ENCODE measurements at regions not wholly inside any gene's neighbourhood (a gene's known extent, or its start where the extent isn't known, plus 50 kb on each side); places are given as distances from the start of the nearest gene placed in this dataset.
"Not testable (repeated sequence)": the region's sequence is repeated elsewhere in the genome, so short reads cannot be mapped to it uniquely, and the experiment has no call there.

DNA sequence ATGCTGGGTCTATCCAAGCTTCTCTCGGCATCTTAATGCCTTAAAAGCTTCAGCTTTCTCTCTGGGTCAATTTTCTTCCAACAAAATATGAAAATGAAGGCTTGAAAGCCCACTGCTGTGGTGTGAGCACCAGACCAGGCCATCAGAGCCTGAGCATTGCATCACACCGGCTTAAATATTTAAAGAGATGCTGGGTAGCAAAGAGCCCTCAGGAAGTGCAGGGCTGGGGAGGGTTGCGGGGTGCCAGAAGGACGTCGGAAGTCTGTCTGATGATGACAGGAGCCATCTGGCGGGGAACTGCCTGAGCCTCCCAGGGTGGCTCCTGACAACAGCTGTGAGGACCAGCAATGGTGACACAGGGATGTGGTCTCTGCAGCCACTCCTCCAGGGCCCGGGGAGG, 185.5 kb downstream of the OLFM1 start:
- DNase-seq (ENCODE audit: low read depth in 2 of 2): no peak

GRCh38 chr9:135275163-135275562, 187.7 kb downstream of the OLFM1 start:
- DNase-seq (ENCODE audit: low read depth in 2 of 2): no peak

GRCh38 chr9:135275571-135276289, 188.3 kb downstream of the OLFM1 start:
- no peak for DNase-seq (ENCODE audit: low read depth in 2 of 2)

GRCh38 chr9:135277219-135278201, 190.0 kb downstream of the OLFM1 start:
- DNase-seq (ENCODE audit: low read depth in 2 of 2): no peak

DNA sequence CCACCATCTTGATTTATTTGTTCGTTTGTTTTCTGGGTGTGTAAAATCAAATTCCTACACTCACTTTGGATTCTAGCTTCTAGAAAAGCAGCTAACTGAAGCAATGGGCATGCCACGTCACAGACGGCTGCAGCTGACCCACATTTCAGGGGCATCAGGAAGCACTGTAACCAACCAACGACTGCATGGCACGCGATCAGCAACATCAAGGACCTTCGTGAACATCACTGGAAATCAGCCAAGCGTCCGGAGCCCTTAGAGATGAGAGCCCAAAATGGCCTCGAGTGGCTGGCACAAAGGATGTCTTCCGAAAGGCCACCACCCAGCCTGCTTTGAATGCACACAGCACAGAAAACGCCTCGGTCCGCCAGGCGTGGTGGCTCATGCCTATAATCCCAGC, 191.1 kb downstream of the OLFM1 start:
- no peak for DNase-seq (ENCODE audit: low read depth in 2 of 2)

- DNase-seq (ENCODE audit: low read depth in 2 of 2): no peak
Measured at GRCh38 chr9:135279385-135279784, 191.9 kb downstream of the OLFM1 start.

DNA sequence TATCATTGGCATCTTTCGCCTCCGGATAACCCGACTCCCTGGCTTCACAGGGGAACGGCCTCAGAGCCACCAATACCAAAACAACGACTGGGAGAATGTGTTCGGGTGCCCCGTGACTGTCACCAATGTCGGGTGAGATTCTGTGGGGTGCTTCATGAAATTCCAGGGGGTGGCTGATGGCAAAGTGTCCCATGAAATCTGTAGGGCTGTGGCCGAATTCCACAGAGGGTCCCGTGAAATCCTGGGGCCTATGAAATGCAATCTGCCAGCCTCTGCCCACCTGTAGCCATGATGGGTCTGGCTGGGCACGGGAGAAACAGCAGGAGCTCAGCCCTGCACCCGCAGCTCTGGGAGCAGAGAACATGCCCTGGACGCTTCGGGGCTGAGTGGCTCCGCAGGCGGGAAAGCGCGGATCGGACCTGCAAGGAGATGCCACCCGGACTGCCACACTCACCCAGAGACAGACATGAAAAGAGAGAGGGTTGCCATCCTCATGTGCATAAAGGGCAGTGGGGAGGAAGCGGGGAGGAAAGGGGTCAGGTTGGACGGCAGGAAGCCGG, 192.4 kb downstream of the OLFM1 start:
- no peak for DNase-seq (ENCODE audit: low read depth in 2 of 2)

DNA sequence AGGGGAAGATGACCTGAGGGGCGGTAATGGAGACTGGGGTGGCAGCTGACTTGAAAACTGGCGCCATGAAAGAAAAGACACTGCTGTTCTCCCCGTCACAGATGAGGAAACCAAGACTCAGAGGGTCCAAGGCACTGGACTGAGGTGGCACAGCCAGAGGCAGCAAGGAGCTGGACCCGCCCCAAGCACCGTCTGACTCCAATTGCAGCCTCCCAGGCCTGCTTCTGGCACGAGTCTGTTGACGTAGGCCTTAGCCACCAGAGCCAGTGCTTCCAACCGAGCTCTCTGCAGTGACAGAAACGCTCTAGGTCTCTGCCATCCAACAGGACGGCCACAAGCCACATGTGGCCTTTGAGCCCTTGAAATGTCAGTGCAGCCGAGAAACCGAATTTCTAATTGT, 193.2 kb downstream of the OLFM1 start:
- DNase-seq (ENCODE audit: low read depth in 2 of 2): no peak

- DNase-seq (ENCODE audit: low read depth in 2 of 2): no peak
Measured at GRCh38 chr9:135281151-135281550, 193.7 kb downstream of the OLFM1 start.

DNA sequence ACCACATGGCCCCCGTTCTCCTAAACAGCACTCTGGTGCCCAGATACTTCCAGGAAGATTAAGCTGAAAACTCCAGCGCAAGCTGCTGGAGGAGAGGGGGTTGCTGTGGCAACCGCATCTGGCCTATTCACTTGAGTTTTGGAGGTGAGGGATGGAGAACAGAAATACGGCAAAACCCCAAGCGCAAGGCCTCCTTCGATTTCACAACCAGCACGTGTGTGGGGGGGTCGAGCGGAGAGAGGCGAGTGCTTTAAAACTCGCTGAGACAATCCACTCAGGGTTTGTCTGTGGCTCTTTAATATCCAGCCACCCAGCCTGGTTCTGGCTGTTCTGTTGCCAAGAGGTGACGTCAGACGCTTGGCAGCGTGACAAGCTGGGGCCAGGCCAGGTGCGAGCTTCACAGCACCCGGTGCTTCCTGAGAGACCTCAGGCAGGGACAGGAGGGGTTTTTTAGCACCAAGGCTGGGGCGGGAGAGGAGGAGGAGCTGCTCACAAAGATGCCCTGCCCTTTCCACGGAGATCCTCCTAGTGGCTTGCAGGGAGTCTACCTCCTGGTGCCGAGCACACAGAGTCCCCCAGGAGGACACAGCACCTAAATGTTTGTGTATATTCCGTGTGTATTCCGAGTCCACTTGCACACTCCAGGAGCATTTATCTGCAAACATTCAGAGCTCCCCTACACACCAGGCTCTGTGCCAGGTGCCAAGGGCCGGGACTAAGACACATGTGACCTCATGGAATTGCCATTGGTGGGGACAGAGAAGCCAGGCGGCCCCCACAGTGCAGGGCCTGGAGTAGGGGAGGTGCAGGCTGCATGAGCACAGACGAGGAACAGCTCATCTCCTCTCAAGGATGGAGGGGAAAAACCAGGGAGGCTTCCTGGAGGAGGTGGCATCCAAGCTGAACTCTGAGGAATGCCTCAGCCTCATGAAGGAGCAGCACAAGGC, 194.6 kb downstream of the OLFM1 start:
- DNase-seq (ENCODE audit: low read depth in 2 of 2): peak in 1 of 2 donors; percentile 5

DNA sequence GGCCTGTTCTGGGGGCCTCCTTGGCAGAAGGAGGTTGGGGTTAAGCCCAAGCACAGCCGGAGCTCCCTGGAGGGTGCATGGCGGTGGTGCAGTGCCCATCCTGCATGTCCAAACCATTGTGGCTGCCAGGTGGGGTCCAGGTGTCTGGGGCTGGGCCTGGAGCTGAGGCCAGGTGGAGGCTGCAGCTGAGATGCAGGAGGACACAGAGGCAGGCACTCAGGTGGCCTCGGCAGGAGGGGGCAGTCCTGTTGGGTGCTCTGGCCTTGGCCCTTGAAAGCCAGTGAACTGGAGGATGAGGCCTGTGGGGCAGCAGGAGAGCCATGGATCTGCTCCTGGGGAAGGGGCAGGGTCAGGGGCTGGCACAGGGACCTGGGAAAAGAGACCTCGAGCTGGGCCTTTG, 195.3 kb downstream of the OLFM1 start:
- no peak for DNase-seq (ENCODE audit: low read depth in 2 of 2)

- DNase-seq (ENCODE audit: low read depth in 2 of 2): no peak
Measured at GRCh38 chr9:135283671-135284070, 195.9 kb upstream of the PPP1R26 start.

DNA sequence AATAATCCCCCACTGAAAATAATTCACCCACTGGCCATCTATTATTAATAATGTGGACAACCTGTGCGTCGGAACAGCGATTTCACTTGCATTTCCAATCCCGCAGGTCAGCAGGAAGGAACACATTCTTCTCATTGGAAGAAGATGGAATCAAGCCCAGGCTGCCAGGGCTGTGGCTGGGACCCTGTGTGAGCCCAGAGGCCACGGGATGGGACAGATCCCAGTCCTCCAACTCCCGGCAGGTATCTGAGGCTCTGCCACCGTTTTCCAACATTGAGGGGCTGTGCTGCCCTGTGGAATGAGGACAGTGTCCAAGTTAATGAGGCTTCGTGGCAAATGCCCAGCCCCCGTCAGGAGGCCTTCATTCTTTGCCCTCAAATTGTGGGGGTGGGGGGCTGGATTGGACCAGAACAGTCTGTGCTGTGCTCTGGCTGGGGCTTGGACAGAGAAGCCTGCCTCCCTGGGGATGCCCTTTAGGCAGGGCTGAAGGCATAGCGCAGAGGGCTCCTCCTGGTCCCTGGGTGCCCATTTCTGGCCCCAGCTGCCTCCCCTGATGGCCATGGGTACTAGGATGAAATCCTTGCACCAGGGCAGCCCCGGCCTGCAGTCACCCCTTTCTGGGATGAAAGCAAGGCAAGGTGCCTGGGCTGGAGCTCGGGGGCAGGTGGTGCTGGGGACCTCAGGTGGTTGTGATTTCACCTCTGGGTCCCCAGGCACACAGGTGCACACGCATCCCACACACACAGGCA, 195.0 kb upstream of the PPP1R26 start:
- no peak for DNase-seq (ENCODE audit: low read depth in 2 of 2)

DNA sequence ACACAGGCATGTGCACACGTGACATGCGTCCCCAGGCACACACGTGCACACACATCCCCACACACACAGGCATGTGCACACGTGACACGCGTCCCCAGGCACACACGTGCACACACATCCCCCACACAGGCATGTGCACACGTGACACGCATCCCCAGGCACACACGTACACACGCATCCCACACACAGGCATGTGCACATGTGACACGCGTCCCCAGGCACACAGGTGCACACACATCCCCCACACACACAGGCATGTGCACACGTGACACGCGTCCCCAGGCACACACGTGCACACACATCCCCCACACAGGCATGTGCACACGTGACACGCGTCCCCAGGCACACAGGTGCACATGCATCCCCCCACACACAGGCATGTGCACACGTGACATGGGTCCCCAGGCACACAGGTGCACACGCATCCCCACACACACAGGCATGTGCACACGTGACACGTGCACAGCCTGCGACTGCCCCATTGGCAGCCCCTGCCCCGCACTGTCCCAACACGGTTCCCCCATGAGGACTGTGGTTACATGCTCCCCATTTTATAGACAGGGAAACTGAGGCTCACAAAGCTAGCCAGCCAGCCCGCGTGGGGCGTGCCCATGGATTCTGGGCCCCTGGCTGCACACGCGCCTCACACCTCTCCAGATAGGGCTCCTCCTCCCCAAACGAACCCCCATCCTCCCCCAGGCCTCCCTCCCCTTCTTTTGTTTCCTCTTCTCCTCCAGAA, 193.2 kb upstream of the PPP1R26 start:
- DNase-seq (ENCODE audit: low read depth in 2 of 2): not testable (repeated sequence)

DNA sequence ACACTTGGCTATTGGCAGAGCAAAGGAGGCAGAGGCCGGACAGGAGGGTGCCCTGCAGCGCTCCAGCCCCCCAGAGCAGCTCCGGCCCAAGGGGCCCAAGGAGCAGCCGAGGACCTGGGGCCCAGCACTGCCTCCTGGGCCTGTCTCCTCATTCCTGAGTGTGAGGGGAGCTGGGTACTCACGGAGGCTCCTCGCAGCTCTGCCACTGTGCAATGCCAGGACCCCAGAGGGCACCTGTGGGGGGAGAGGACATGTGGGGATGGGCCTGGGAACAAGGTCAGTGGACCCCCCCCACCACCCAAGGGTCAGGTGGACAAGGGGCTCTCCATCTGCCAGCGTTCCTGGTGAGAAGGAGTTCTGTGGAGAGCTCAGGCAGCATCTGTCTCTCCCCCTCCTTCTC, 192.6 kb upstream of the PPP1R26 start:
- DNase-seq (ENCODE audit: low read depth in 2 of 2): no peak

GRCh38 chr9:135287627-135288026, 192.0 kb upstream of the PPP1R26 start:
- no peak for DNase-seq (ENCODE audit: low read depth in 2 of 2)

DNA sequence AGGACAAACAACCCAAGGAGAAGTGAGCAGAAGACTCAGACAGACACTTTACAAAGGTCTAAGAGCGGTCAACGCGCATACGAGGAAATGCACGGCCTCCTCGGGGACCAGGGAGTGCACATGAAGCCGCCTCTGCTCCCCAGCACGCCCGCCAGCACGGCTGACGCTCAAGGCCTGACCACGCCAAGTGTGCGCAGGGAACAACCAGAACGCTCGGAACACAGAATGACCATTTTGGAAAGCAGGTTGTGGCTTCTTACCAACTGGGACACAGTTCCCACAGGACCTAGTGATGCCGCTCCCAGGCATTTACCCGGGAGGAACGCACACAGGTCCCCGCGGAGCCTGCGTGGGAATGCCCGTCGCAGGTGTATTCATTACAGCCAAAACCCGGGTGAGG, 191.5 kb upstream of the PPP1R26 start:
- DNase-seq (ENCODE audit: low read depth in 2 of 2): no peak

DNA sequence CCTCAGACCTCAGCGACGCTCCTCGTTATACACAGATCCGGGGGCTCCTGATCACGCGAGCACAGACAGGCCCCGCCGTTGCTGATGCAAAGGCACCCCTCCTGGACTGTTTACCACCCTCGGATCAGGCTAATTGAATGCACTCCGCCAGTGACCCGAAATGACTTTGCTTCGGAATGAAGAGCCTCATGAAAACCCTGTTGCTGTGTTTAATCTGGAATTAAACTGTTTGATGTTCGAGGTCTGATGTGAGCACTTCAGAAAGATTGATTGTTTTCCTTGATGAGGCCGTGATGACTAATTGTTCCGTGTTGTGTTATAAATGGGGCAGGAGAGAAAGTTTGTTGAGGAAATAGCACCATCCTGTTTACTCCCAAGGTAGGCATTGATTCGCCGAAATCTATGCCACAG, 190.5 kb upstream of the PPP1R26 start:
- DNase-seq (ENCODE audit: low read depth in 2 of 2): no peak

- DNase-seq (ENCODE audit: low read depth in 2 of 2): no peak
Measured at GRCh38 chr9:135290086-135290485, 189.5 kb upstream of the PPP1R26 start.

DNA sequence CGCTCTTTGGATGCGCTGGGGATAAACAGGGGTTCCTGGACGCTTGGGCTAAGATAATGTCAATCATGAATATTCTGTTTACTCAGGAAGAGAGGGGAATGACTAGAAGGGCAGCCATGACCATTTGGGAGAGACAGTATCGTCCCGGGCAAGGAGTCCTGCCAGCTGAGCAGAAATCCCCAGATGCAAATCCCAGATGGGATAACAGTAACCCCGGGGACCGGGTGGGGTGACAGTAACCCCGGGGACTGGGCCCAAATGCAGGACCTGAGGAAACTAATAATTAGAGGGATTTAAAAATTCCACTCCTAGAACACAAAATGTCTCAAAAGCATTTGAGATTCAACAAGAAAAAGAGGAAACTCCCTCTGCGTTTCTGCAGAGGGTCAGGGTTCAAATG, 189.0 kb upstream of the PPP1R26 start:
- no peak for DNase-seq (ENCODE audit: low read depth in 2 of 2)

Measured in stimulated activated CD8-positive, alpha-beta memory T cell treated with anti-CD3 and anti-CD28 coated beads, Interleukin-15, amount 100 ng/mL, for 48 hours (primary cell).